ENCODE measurements at regions not wholly inside any gene's neighbourhood (a gene's known extent, or its start where the extent isn't known, plus 50 kb on each side); places are given as distances from the start of the nearest gene placed in this dataset.

DNA sequence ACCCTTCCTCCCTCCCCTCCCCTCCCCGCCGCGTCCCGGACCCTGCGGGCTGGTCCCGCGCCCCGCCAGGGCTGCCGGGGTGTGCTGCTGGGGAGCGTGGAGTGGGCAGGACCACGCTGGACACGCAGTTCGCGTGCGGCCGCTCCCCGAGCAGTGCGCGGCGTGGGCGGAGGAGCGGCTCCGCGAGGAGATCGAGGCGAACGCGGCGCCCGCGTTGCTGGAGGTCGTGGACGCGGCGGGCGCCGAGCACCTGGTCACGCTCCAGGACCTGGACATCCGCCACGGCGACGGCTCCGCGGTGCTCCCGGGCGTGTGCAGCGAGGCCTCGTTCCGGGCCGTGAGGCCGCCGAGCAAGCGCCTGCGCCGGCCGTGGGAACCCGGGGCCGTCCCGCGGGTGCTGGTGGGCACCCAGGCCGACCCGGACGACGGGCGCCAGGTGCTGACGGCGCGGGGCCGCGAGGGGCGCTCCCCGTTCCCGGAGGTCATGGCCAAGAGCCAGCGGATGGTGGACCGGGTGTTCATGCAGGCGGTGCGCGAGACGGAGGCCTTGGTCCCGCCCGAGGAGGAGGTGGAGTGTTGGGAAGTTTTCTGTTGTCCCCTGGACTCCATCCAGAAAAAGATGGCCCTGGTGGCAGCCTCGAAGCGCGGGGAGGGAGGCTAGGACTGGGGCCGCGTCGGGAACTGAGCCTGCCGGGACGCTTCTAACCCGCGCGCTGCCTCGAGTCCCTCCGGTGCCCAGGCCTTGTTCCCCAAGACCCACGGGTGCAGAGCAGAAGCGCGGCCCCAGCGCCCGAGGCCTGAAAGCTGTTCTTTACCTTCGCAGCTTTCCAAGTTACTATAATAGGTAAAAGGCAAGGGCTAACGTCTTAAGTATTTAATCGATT lies 54.7 kb upstream of the EIF5 start:
- no peak for TF ChIP-seq EP300 (IDR thresholded peaks at IDR 0.05)
- no peak for TF ChIP-seq CTCF (IDR thresholded peaks at IDR 0.05)
- TF ChIP-seq POLR2A (IDR thresholded peaks at IDR 0.05) = no peak
